Right hindlimb (tissue), 1 donor: ENCODE measurements at regions not wholly inside any gene's neighbourhood (a gene's known extent, or its start where the extent isn't known, plus 50 kb on each side); places are given as distances from the start of the nearest gene placed in this dataset.
"Not testable (repeated sequence)": the region's sequence is repeated elsewhere in the genome, so short reads cannot be mapped to it uniquely, and the experiment has no call there.

Experiments
- DNase-seq: peaks from one replicate; pipeline ENCODE4 v3.0.0-alpha.2; 2018

DNA sequence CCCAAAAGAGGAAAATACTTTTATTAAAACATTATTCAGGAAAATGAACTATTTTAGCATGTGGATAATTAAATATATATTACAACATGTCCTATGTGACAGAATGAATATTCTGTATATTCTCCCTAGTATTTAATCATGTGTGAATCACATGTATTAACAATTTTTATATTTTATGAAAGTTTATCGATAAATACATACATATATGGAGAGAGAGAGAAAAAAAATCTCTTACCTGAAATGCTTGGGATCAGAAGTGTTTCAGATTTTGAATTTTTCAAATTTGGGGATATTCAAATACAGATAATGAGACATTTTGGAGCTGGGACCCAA lies 228.6 kb upstream of the RBBP8 start:
- no peak for DNase-seq

DNA sequence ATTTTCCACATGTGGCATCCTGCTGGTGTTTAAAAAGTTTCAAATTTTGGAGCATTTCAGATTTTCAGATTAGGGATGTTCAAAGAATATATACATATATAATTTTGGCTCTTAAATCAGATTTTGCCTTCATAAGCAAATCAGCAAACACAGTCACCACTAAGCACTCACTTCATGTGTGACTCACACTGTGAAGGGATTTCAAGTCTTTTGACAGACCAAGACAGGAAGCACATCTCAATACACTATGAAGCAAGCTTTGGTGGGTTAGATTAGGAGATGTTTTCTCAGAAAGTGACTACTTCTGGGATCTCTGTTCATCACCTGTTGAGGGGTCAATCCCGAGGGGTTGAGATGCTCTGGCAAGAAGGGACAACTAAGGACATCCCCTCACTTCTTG lies 227.8 kb upstream of the RBBP8 start:
- DNase-seq: no peak

DNA sequence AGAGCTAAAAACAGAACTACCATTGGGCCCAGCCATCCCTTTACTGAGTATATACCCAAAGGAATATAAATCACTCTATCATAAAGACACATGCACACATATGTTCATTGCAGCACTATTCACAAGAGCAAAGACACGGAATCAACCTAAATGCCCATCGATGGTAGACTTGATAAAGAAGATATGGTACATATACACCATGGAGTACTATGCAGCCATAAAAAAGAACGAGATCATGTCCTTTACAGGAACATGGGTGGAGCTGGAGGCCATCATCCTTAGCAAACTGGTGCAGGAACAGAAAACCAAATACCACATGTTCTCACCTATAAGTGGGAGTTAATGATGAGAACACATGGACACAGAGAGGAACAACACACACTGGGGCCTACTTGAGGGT lies 227.1 kb upstream of the RBBP8 start:
- not testable (repeated sequence) for DNase-seq

DNA sequence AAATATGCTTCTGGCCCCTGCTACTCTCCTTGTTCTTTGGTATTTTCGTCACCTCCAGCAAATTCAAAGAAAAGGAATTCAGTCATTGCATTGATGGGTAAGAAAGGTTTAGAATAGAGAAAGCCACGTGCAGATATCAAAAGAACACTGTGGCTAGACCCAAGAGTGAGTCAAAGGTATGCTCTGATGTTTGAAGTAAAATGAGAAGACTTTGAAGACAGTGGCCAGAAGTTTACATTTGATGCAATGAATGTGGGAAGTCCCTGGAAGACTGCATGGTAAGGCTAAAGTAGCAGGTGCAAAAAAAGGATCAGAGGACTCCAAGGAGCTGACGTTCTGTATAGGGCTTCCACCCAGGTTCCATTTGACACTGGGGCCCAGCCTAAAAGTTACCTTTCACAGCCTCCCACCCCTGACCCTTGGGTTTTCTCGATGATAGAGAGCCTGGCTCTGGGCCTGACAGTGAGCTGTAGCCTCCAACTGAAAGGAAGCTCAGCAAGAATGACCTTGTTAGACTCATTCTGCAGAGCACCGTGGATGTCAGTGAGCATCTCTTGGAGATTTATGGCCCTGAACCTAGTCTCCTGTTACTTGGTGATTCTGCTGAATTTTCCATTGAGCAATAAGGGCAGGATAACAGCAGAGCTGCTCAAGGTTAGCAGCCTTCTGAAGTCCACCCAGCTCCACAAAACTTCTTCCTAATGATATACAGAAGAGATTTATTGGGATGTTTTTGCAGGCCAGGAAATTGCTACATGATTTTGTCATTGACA lies 223.7 kb upstream of the RBBP8 start:
- no peak for DNase-seq

DNA sequence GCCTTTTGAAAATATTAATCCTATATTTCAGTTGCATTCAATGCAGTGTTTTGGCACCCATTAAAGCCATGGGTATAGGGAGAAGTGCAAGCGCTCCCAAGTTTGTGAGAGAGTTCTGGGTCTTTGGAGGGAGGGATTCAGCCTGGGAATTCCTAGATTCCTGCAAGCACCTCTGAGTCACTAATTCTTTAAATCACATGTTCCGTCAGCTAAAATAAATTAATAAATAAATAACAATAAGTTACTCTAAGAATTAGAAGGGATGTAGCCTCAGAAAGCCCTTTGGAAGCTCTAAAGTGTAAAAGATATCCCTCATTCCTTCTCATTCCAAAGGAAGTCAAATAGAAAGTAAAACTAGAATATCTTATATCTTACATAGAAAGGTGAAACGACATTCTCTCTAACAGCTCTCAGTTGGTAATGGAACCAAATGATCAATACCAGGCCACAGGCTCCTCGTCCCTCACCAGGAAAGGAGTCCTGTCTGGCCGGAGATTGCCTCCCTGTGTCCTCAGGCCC lies 222.4 kb upstream of the RBBP8 start:
- no peak for DNase-seq

DNA sequence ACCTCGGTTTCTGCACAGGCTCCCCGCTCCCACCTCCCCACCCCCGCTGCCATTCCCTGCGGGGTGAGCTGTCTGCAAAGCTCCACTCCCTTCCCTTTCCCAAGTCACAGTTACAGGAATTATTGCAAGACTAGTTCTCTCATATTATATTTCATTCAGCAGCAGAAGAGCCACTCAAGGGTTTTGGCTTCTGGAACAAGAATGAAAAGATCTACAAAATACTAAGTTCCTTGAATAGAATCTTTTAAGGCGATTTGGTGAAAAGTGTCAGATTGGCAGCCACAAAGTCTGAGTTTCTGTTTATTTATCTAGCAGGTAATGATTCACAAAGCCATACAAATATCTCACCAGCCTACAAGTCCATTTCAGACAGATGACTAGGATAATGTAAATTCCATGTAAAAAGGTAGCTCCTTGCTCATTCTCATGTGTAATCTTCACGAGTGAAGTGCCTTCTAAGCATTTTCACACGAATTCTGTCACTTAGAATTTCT lies 221.9 kb upstream of the RBBP8 start:
- DNase-seq: peak; percentile 37

DNA sequence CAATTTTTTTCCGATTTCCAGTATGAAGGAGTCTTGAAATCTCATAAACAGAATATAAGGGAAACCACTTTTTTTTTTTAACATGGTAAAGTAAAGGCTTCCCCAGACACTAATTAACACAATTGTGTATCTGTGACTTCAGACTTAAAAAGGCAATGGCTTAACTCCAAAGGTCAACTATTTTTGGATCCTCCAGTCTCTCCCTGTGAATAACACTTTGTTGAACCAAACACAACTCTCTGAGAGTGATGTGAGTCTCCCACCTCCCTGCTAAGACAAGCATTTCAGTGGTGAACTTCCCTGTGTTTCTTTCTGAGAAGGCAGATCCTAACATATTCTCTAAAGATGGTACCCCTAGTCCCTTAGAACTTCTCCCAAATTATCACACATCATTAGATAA lies 219.6 kb upstream of the RBBP8 start:
- DNase-seq: no peak

DNA sequence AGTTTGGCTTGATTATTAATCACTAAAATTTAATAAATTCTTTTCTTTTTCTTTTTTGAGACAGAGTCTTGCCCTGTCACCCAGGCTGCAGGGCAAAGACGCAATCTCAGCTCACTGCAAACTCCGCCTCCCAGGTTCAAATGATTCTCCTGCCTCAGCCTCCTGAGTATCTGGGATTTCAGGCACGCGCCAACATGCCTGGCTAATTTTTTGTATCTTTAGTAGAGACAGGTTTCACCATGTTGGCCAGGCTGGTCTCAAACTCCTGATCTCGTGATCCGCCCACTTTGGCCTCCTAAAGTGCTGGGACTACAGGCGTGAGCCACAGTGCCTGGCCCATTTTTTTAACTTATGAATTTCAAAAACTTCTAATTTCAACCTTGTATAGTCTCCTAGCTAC lies 215.6 kb upstream of the RBBP8 start:
- not testable (repeated sequence) for DNase-seq

DNA sequence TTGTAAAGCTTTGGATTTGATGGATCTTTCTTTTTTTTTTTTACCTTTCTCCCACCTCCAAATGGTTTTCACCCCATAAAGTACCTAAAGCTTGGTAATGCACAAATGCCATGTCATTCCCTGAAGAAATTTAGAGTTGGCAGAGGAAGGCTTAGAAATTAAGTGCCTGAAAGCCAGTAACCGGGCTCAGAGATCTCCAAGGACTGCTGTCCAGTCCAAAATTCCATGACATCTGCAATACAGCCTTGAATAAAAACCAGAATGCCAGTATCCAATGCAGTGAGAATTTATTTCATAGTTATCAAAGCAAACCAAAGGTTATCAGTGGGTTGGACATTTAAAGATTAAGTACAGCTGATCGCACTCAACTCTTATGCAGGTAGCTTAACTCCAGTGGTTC lies 209.9 kb upstream of the RBBP8 start:
- no peak for DNase-seq

DNA sequence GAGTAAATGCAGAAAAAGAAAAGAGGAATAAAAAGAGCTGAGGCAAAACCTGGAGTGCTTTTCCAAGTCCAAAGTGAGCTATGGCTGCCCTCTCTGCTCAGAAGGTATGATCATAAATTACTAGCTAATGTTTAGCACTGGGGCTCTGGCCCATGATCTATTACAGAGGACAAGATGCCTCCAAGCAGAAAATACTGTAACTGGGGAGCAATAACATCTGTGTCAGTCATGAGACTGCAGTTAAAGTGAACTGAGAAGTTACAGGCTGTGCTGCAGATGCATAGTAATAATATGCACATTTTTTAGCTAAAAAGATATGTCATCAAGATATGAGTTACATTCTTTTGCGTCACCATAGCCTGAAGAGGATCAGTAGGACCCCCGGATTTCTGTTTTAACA lies 209.4 kb upstream of the RBBP8 start:
- DNase-seq: no peak

DNA sequence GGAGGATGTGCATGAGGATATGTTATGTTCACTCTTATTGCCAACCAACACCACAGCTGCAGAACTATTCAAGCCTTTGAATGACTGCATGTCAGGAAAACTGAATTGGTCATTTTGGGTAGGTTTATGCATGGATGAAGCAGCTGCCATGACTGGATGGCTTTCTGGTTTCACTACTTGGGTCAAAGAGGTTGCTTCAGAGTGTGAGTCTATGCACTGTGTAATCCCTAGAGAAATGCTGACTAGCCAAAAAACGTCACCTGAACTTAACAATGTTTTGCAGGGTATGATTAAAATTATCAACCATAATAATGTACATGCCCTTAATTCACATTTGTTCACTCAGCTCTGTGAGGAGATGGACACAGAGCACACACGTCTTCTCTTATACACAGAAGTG lies 206.7 kb upstream of the RBBP8 start:
- no peak for DNase-seq

DNA sequence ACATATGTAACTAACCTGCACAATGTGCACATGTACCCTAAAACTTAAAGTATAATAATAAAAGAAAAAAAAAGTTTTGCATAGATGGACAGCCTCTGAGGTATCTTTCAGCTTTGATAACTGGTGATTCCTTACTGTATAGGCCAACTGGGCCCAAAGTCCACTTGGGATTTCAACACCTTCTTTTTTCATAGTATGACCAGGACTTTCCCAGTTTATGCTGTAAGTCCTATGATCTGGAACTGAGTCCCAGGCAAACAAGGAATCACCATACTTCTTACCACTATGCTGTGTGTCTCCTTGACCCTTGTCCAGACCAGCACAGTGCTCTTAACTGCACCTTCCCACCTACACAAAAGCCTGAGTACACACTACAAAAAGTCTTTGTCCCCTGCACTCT lies 205.1 kb upstream of the RBBP8 start:
- DNase-seq: no peak

DNA sequence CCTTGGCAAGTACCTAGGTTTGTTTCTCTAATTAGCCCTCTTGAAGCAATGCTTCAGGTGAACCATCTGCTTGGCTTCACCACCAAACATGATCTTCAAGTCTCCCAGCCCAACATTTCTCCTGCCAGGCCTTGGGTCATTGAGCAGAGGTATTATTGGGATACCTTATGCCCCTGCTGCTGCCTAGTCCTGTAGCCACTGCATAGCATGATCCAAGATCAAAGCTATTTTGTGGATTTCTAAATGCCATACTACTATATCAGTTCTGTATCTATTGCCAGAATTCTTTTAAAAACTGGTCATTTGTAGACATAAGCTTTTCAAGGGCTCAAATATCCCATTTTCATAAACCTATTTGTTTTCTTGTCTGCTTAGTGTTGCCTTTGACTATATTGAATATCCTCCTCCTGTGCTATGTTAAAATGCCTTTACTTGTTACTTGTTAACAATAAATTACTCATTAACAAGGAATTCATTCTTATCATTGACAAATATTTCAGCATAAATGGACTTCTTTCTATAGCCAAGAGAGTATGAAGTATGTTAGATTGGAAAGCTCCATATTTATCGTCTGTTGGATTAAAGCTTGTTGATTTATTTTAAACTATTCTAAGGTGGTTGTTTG lies 204.5 kb upstream of the RBBP8 start:
- no peak for DNase-seq

DNA sequence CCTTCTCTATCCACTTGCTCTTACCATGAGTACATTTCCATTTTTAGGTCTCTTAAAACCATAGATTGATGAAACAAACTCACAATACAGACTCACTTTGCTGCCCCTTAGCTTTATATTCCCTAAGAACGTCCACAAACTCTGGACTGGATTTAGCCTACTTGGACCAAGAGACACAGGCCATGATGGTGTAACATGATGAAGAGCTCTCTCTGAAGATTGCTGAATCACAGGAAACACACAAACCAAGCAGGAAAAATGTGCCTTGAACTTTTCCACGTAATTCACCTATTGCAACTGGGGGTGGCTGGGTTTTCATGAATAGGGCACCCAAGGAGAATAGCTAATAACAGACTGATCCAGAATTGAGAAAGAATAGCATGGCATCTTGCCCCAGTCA lies 201.7 kb upstream of the RBBP8 start:
- no peak for DNase-seq

DNA sequence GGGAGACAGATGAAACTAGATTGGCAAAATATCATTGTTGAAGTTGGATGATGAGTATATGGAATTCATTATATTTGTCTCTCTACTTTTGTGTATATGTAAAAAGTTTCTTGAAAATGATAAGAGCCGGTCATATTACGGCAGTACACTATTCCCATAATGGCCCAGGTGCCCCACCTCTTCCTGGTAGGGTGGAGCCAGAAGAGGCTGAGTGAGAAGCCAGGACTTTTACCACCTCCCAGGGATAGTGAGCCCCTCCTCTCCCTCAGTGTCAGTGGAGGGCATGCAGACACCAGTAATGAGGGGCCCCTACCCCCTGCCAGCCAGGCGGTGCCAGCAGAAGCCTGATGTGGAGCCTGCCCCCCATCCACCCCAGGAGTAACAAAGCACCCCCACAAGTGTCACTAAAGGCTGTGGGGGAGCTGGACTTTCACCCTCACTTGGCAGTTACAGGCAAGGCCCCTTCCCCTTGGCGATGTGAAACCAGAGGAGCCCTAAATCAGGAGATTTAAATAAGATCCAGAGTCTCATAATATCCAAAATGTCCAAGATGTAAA lies 198.9 kb upstream of the RBBP8 start:
- no peak for DNase-seq

DNA sequence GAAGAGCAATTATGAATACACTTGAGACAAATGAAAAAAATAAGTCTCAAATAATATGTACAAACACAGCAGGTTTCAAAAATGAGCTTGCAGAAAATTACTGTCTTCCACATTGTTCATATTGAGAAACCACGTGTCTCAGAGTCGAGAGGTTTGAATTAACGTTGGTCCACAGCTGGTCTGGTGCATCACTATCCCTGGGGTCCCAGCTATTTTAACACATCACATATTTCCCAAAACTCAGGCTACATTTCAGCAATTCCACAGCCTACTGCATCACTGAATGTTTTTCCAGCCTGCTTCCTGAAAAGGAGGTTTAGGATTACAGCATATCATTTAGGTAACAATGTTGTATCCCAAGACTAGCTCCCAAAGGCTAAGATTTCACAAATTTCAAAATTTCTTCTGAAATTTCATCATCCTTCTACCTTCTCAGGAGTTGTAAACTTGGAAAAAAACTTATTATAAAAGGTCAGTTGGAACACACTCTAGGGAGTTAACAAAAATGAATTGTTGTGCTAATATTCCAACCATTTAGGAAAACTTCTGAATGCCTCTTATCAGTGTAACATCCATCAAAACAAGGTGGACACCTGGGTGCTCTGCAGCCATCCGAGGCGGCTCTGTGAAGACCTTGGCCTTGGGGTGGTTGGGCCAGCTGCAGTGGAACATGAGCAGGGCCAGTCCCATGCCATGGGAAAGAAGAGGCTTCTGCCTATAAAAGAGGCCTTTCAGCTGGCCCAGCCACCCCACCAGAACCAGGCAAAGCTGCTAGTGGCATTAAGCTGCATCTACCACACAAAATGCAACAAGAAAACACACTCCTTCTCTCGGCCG lies 198.1 kb upstream of the RBBP8 start:
- peak; percentile 63 for DNase-seq

DNA sequence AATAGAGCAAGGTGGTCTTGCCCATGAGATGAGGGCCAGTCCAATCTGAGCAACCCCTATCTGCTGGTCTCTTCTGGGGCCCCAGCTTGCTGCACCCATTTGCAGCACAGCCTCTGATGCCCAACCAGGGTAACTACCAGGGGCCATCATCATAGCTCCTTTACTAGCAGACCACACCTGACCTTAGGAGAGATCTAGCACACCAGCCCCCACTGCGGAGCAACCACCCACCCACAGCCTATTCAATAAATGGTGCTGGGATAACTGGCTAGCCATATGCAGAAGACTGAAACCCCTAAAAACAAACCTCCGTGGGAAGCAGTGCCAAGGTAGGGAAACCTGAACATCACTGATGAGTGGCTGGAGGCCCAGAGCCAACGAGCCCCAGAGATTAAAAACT lies 196.1 kb upstream of the RBBP8 start:
- DNase-seq: no peak

DNA sequence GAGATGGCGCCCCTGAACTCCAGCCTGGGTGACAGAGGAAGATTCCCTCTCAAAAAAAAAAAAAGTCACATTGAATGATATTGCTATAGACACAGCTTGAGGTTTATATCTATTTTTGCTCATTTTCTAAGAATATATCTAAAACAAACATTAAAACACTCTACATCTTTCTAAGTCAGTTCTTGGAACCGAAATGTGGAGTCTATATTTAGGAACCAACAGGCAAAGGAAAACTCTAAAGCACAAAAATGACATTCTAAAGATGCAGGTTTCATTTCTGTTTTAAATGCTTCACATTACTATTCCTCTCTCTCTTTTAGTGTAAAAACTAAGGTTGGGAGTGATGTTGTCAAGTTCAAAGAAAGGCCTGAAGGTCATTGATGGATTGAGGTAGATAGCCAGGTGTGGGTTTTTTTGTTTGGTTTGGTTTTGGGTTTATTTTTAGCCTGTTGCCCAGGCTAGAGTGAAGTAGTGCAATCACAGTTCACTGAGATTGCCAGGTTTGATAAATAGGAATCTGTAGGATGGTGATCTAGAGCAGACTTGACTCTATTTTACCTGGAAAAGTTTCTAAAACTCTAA lies 194.0 kb upstream of the RBBP8 start:
- DNase-seq: no peak

DNA sequence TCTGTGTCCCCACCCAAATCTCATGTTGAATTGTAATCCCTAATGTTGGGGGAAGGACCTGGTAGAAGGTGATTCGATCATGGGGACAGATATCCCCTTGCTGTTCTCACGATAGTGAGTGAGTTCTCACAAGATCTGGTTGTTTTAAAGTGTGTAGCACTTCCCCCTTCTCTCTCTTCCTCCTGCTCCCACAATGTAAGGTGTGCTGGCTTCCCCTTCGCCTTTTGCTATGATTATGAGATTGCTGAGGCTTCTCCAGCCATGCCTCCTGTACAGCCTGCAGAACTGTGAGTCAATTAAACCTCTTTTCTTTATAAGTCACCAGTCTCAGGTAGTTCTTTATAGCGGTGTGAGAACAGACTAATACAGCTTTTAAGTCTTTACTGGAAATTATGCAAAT lies 193.3 kb upstream of the RBBP8 start:
- no peak for DNase-seq

DNA sequence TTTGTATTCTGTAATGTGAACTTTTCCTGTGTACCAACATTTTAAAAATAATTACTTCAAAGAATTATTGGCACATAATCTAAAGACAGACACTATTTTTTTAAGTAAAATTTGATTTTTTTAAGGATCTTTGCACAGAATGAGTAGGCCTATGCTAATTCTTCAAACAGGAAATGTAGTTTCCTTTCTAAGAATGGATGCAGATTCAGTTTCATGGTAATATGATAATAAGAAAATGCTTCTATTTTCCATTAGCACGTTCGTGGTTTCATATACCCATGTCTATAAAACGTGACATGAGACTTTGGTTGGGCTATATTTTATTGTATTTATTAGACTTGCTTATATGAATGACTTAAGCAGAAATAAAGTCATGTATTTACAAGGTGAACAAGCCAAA lies 191.8 kb upstream of the RBBP8 start:
- no peak for DNase-seq

DNA sequence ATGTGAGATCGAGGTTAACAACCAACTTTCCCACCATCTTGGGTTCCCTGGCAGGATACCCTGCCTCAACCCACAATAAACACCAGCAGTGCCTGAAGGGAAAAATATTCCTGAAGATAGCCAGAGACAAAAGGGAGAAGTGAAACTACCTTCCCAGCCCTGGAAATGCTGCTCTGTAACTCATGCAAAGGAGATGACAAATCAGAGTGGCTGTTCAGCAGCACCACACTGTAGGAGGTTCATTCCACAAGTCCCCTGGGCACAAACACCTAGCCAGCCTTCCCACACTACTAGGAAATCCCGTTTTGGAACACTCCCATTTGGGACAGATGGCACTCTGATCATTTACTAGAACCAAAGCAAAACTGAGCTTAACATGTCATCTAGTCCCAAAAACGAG lies 190.7 kb upstream of the RBBP8 start:
- no peak for DNase-seq

DNA sequence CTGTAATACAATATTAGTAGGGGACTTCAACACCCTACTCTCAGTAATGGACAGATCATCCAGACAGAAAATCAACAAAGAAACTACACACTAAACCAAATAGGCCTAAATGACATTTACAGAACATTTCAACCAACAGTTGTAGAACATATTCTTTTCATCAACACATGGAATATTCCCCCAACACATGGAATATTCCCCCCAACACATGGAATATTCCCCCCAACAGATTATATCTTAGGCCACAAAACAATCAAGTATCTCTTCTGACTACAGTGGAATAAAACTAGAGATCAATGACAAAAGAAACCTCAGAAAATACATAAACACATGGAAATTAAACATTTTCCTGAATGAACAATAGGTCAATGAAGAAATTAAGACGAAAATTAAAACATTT lies 187.2 kb upstream of the RBBP8 start:
- DNase-seq: no peak

DNA sequence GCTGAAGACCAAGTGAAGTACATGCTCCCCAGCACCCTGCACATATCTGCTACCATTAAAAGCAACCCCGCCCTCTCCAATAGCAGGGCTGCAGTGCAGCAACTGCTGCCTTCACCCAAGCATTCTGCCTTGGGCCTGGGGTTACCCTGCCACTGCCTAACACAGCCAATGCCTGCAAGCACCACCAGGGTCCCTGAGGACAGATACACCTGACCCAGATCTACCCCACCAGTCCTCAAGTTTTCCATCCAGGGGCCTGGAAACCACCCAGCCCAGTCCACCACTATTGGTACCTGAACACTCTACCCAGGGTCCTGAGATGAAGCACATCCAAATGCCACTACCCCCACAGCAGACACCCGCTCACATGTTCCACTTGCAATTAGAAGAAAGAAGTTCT lies 181.1 kb upstream of the RBBP8 start:
- no peak for DNase-seq
